Caco-2 (cell line): ENCODE measurements at regions not wholly inside any gene's neighbourhood (a gene's known extent, or its start where the extent isn't known, plus 50 kb on each side); places are given as distances from the start of the nearest gene placed in this dataset.

Source experiments
- BruUV-seq: library from RNA; stranded (reverse); fragments of 400-500 nt; replicated peaks from 2 replicates; lab custom pipeline; 2021; lab: Mats Ljungman, UMichigan
- CTCF ChIA-PET: fragments of 300-600 bp; sonication (Branson Sonifier 250); formaldehyde crosslinking; loops from one replicate; lab custom pipeline; 2022; ENCODE audit warnings: antibody characterized with exemption; lab: Charles Lee
- POLR2A ChIA-PET: fragments of 300-600 bp; sonication (Branson Sonifier 250); formaldehyde crosslinking; loops from one replicate; lab custom pipeline; 2022; ENCODE audit warnings: antibody characterized with exemption; lab: Charles Lee
- DNase-seq, 2 experiments: peaks; one replicate each; pipeline versions ENCODE4 v3.0.0 to v3.0.0-alpha.2; 2020 to 2022
- H3K27me3 ChIP-seq: replicated peaks from 2 replicates; pipeline ENCODE4 v1.6.0; 2011; ENCODE audit warnings: low read length; ENCODE audit not compliant: control insufficient read depth, insufficient read depth
- H3K36me3 ChIP-seq: 2 replicates; pipeline ENCODE4 v1.5.1; 2011; ENCODE audit warnings: low read length; ENCODE audit not compliant: control insufficient read depth, insufficient read depth
- H3K4me1 ChIP-seq: fragments of 250-450 bp; sonication (Bioruptor Pico); 2 replicates; pipeline ENCODE4 v1.5.1; 2020; ENCODE audit warnings: mild to moderate bottlenecking
- H3K4me3 ChIP-seq: 2 replicates; pipeline ENCODE4 v1.5.1; 2011; ENCODE audit warnings: low read depth, mild to moderate bottlenecking, control low read depth, low read length
- H3K9me3 ChIP-seq: fragments of 250-450 bp; sonication (Bioruptor Pico); 2 replicates; pipeline ENCODE4 v1.5.1; 2020; ENCODE audit warnings: mild to moderate bottlenecking, moderate library complexity
- H3K27ac Mint-ChIP-seq: one replicate; pipeline ENCODE4 v1.8.0; 2022; ENCODE audit warnings: mixed read lengths; ENCODE audit not compliant: unreplicated experiment
- H3K27me3 Mint-ChIP-seq: one replicate; pipeline ENCODE4 v1.8.0; 2022; ENCODE audit warnings: mixed read lengths; ENCODE audit not compliant: insufficient read depth, unreplicated experiment
- H3K36me3 Mint-ChIP-seq: one replicate; pipeline ENCODE4 v1.8.0; 2022; ENCODE audit warnings: mild to moderate bottlenecking, mixed read lengths; ENCODE audit not compliant: insufficient read depth, unreplicated experiment
- H3K4me1 Mint-ChIP-seq: one replicate; pipeline ENCODE4 v1.8.0; 2022; ENCODE audit warnings: low read depth, mixed read lengths; ENCODE audit not compliant: unreplicated experiment
- H3K4me3 Mint-ChIP-seq: one replicate; pipeline ENCODE4 v1.8.0; 2022; ENCODE audit warnings: mild to moderate bottlenecking, moderate library complexity, mixed read lengths; ENCODE audit not compliant: unreplicated experiment
- H3K9me3 Mint-ChIP-seq: one replicate; pipeline ENCODE4 v1.8.0; 2022; ENCODE audit warnings: mixed read lengths; ENCODE audit not compliant: unreplicated experiment
- intact Hi-C: fragments of 100-400 bp; cut with micrococcal nuclease; formaldehyde crosslinking; loops from one replicate; pipeline ENCODE4 v1.10.0; 2022; ENCODE audit not compliant: unreplicated experiment
- TF ChIP-seq, protein P1 (sequence below), 2 experiments: fragments of 200-600 bp in 1 of 2; IDR thresholded peaks; 1 replicate in 1 of 2; 2 replicates in 1 of 2; pipeline versions ENCODE4 v1.5.1 to v1.8.0; 2011 to 2022; ENCODE audit warnings: antibody characterized with exemption in 1 of 2, control low read depth in 1 of 2, inconsistent platforms in 1 of 2, low read depth in 1 of 2, low read length in 1 of 2, mild to moderate bottlenecking in 1 of 2, moderate library complexity in 1 of 2; ENCODE audit not compliant: insufficient read depth in 1 of 2, severe bottlenecking in 1 of 2, unreplicated experiment in 1 of 2

DNA sequence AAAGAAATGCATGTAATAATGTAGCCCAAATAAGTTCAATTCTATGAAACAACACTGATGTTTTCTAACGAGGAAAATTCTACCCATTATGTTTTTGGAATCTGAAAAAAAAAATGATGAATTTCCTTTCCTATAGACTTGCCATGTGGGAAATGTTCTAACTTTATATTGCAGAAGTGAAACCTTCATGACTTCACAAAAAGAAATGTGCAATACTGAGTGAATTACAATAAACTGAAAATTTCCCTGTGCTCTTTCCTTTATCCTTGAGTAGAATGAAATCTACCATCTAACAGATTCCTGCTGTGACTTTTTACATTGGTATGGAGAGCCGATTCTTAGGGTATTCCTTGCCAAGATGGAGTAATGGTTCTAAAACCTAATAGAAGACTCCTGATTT is 1622.5 kb downstream of the MAT2B start:
- Histone ChIP-seq H3K27me3 (no peaks in the 10 kb centered on the region), H3K4me1 (no peaks in the 10 kb centered on the region), H3K9me3 (no peaks in the 10 kb centered on the region), H3K4me3 (no peak overlapping the region), H3K36me3 (no peaks in the 10 kb centered on the region)
- POLR2A ChIA-PET: no interaction called here
- intact Hi-C loops: no loop called here
- Mint-ChIP-seq H3K27ac (no peak overlapping the region), H3K4me1 (no peaks in the 10 kb centered on the region), H3K27me3 (peaks cover 4% of the 10 kb centered on the region), H3K4me3 (no peak overlapping the region), H3K36me3 (no peaks in the 10 kb centered on the region), H3K9me3 (no peaks in the 10 kb centered on the region)
- no TSS peak for BruUV-seq
- no peak for DNase-seq
- TF ChIP-seq, protein P1, sequence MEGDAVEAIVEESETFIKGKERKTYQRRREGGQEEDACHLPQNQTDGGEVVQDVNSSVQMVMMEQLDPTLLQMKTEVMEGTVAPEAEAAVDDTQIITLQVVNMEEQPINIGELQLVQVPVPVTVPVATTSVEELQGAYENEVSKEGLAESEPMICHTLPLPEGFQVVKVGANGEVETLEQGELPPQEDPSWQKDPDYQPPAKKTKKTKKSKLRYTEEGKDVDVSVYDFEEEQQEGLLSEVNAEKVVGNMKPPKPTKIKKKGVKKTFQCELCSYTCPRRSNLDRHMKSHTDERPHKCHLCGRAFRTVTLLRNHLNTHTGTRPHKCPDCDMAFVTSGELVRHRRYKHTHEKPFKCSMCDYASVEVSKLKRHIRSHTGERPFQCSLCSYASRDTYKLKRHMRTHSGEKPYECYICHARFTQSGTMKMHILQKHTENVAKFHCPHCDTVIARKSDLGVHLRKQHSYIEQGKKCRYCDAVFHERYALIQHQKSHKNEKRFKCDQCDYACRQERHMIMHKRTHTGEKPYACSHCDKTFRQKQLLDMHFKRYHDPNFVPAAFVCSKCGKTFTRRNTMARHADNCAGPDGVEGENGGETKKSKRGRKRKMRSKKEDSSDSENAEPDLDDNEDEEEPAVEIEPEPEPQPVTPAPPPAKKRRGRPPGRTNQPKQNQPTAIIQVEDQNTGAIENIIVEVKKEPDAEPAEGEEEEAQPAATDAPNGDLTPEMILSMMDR (IDR thresholded peaks at IDR 0.05; ENCODE audit: insufficient read depth in 1 of 2, low read depth in 1 of 2, low read length in 1 of 2, severe bottlenecking in 1 of 2, unreplicated experiment in 1 of 2): no peak
- CTCF ChIA-PET: no interaction called here

DNA sequence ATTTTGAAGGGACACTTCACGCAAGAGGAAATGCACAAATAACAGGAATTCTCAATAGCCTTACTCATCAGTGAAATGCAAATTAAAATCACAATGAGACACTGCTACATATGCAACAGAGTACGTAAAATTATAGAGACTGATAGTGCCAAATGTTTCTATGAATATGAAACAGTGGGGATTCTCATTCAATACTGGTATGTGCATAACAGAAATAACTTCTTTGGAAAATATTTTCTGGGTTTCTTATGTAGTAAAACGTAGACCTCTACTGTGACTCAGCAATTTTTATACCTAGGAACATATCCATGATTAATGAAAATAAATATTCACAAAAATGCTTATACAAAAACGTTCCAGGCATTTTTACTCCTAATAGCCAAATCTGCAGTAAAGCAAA is 1625.2 kb downstream of the MAT2B start:
- no peak overlapping the region for H3K4me3 Mint-ChIP-seq
- no peaks in the 10 kb centered on the region for H3K4me1 Mint-ChIP-seq
- intact Hi-C loops: no loop called here
- no peaks in the 10 kb centered on the region for H3K36me3 ChIP-seq
- no peaks in the 10 kb centered on the region for H3K9me3 Mint-ChIP-seq
- no peak overlapping the region for H3K27ac Mint-ChIP-seq
- H3K27me3 Mint-ChIP-seq: no peaks in the 10 kb centered on the region
- POLR2A ChIA-PET: no interaction called here
- no peaks in the 10 kb centered on the region for H3K36me3 Mint-ChIP-seq
- H3K4me1 ChIP-seq: no peaks in the 10 kb centered on the region
- TF ChIP-seq, protein P1 (IDR thresholded peaks at IDR 0.05; ENCODE audit: insufficient read depth in 1 of 2, low read depth in 1 of 2, low read length in 1 of 2, severe bottlenecking in 1 of 2, unreplicated experiment in 1 of 2): no peak
- H3K27me3 ChIP-seq: no peaks in the 10 kb centered on the region
- no peak for DNase-seq
- no peak overlapping the region for H3K4me3 ChIP-seq
- H3K9me3 ChIP-seq: no peaks in the 10 kb centered on the region
- no TSS peak for BruUV-seq
- CTCF ChIA-PET: no interaction called here

DNA sequence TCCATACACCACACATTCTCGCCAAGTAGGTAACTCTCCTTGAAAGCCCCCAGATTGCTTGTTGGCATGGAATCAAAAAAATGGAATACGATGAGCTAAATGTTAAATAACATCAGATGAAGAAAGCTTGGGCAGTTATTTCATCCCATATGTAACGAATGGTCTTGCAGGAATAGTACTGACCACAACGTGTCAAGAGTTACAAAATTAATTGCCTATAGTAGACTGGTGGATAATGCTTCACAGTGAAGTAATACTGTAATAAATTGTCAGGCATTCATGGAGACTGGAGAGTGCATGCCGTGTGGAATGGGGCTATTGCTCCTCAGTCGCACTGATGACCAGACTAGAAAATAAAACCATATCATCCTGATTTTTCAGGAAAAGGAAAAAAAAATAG is 1628.7 kb downstream of the MAT2B start:
- no peak for DNase-seq
- no peaks in the 10 kb centered on the region for H3K27me3 ChIP-seq
- H3K36me3 ChIP-seq: no peaks in the 10 kb centered on the region
- H3K4me3 Mint-ChIP-seq: no peak overlapping the region
- intact Hi-C loops: no loop called here
- CTCF ChIA-PET: no interaction called here
- no TSS peak for BruUV-seq
- H3K27me3 Mint-ChIP-seq: no peaks in the 10 kb centered on the region
- H3K36me3 Mint-ChIP-seq: no peaks in the 10 kb centered on the region
- no peak overlapping the region for H3K4me3 ChIP-seq
- no peaks in the 10 kb centered on the region for H3K9me3 Mint-ChIP-seq
- H3K27ac Mint-ChIP-seq: no peak overlapping the region
- no peaks in the 10 kb centered on the region for H3K4me1 ChIP-seq
- H3K9me3 ChIP-seq: no peaks in the 10 kb centered on the region
- POLR2A ChIA-PET: no interaction called here
- no peaks in the 10 kb centered on the region for H3K4me1 Mint-ChIP-seq
- TF ChIP-seq, protein P1 (IDR thresholded peaks at IDR 0.05; ENCODE audit: insufficient read depth in 1 of 2, low read depth in 1 of 2, low read length in 1 of 2, severe bottlenecking in 1 of 2, unreplicated experiment in 1 of 2): no peak
